ENCODE measurements at regions not wholly inside any gene's neighbourhood (a gene's known extent, or its start where the extent isn't known, plus 50 kb on each side); places are given as distances from the start of the nearest gene placed in this dataset.

GRCh38 chr9:102435427-102435826 lies 559.7 kb upstream of the CYLC2 start:
- TF ChIP-seq, protein P1, sequence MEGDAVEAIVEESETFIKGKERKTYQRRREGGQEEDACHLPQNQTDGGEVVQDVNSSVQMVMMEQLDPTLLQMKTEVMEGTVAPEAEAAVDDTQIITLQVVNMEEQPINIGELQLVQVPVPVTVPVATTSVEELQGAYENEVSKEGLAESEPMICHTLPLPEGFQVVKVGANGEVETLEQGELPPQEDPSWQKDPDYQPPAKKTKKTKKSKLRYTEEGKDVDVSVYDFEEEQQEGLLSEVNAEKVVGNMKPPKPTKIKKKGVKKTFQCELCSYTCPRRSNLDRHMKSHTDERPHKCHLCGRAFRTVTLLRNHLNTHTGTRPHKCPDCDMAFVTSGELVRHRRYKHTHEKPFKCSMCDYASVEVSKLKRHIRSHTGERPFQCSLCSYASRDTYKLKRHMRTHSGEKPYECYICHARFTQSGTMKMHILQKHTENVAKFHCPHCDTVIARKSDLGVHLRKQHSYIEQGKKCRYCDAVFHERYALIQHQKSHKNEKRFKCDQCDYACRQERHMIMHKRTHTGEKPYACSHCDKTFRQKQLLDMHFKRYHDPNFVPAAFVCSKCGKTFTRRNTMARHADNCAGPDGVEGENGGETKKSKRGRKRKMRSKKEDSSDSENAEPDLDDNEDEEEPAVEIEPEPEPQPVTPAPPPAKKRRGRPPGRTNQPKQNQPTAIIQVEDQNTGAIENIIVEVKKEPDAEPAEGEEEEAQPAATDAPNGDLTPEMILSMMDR (IDR thresholded peaks at IDR 0.05) = no peak
- no peak for TF ChIP-seq ZFX (IDR thresholded peaks at IDR 0.05; ENCODE audit: borderline replicate concordance)
